NT2/D1 (cell line): ENCODE measurements at regions not wholly inside any gene's neighbourhood (a gene's known extent, or its start where the extent isn't known, plus 50 kb on each side); places are given as distances from the start of the nearest gene placed in this dataset.

Experiments
- SUZ12 ChIP-seq: IDR thresholded peaks from 2 replicates; pipeline ENCODE4 v1.6.1; 2011; ENCODE audit not compliant: insufficient read length, insufficient read depth; ENCODE audit errors: extremely low read depth
- YY1 ChIP-seq: IDR thresholded peaks from 2 replicates; pipeline ENCODE4 v1.6.1; 2011; ENCODE audit not compliant: insufficient read length, insufficient read depth
- ZNF274 ChIP-seq: IDR thresholded peaks from 2 replicates; pipeline ENCODE4 v1.6.1; 2011; ENCODE audit warnings: mild to moderate bottlenecking, low read depth, low read length

- no peak for TF ChIP-seq SUZ12
- TF ChIP-seq ZNF274: no peak
- no peak for TF ChIP-seq YY1
Observed at GRCh38 chr15:67899596-67900283, 59.9 kb upstream of the RNU6-1 start.
